GM23248 (cell line): ENCODE measurements at regions not wholly inside any gene's neighbourhood (a gene's known extent, or its start where the extent isn't known, plus 50 kb on each side); places are given as distances from the start of the nearest gene placed in this dataset.

Experiments
- EZH2 ChIP-seq: fragments of 200-600 bp; sonication (generic); IDR thresholded peaks from 2 replicates; pipeline ENCODE4 v1.6.1; 2018; ENCODE audit warnings: antibody characterized with exemption, mild to moderate bottlenecking; ENCODE audit not compliant: insufficient read depth, poor library complexity, severe bottlenecking
- EZH2phosphoT487 ChIP-seq: fragments of 200-600 bp; sonication (generic); IDR thresholded peaks from 2 replicates; pipeline ENCODE4 v1.6.1; 2018; ENCODE audit warnings: antibody characterized with exemption, moderate library complexity, mild to moderate bottlenecking, low read depth; ENCODE audit not compliant: insufficient read depth

DNA sequence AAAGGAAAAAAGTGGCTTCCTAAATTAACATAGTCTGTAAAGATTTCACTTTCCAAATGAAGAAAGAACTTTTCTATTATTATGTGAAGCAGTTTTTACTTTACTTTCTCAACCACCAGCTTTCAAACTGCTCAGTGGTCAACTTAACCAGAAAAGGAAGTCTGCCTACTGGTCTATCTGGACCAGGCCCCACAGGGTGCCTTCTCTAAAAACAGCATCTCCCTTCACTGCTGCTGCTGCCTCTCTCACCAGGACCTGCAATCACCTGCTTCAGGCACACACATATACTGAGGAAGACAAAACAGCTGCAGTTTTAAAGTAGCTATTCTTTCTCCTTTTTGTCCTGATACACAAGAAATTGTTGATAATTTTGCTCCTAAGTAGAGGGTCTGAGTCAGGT is 221.3 kb upstream of the DCC start:
- no peak for TF ChIP-seq EZH2
- no peak for TF ChIP-seq EZH2phosphoT487
